ENCODE measurements at regions not wholly inside any gene's neighbourhood (a gene's known extent, or its start where the extent isn't known, plus 50 kb on each side); places are given as distances from the start of the nearest gene placed in this dataset.

GRCh38 chr12:60269611-60270269 lies 673.9 kb downstream of the SLC16A7 start:
- no peaks in the 10 kb centered on the region for H3K36me3 Mint-ChIP-seq
- H3K27me3 Mint-ChIP-seq = no peaks in the 10 kb centered on the region
- no peak overlapping the region for H3K4me3 Mint-ChIP-seq
- H3K4me1 Mint-ChIP-seq (ENCODE audit: low read depth) = no peaks in the 10 kb centered on the region
- H3K27ac Mint-ChIP-seq = no peak overlapping the region
- no peaks in the 10 kb centered on the region for H3K9me3 Mint-ChIP-seq (ENCODE audit: low read depth)

GRCh38 chr12:60271816-60272215 lies 676.0 kb downstream of the SLC16A7 start:
- Mint-ChIP-seq H3K9me3 (ENCODE audit: low read depth) (no peaks in the 10 kb centered on the region), H3K27ac (no peak overlapping the region), H3K36me3 (no peaks in the 10 kb centered on the region), H3K27me3 (no peaks in the 10 kb centered on the region), H3K4me1 (ENCODE audit: low read depth) (no peaks in the 10 kb centered on the region), H3K4me3 (no peak overlapping the region)

- no peaks in the 10 kb centered on the region for H3K9me3 Mint-ChIP-seq (ENCODE audit: low read depth)
- H3K27ac Mint-ChIP-seq = no peak overlapping the region
- no peak overlapping the region for H3K4me3 Mint-ChIP-seq
- H3K36me3 Mint-ChIP-seq = no peaks in the 10 kb centered on the region
- no peaks in the 10 kb centered on the region for H3K4me1 Mint-ChIP-seq (ENCODE audit: low read depth)
- H3K27me3 Mint-ChIP-seq = no peaks in the 10 kb centered on the region
Measured at GRCh38 chr12:60278209-60278608, 682.4 kb downstream of the SLC16A7 start.

- no peak overlapping the region for H3K27ac Mint-ChIP-seq
- H3K4me1 Mint-ChIP-seq (ENCODE audit: low read depth) = no peaks in the 10 kb centered on the region
- H3K36me3 Mint-ChIP-seq = no peaks in the 10 kb centered on the region
- no peaks in the 10 kb centered on the region for H3K9me3 Mint-ChIP-seq (ENCODE audit: low read depth)
- no peak overlapping the region for H3K4me3 Mint-ChIP-seq
- H3K27me3 Mint-ChIP-seq = no peaks in the 10 kb centered on the region
Measured at GRCh38 chr12:60279221-60279620, 683.4 kb downstream of the SLC16A7 start.

GRCh38 chr12:60281522-60281921 lies 685.7 kb downstream of the SLC16A7 start:
- H3K4me1 Mint-ChIP-seq (ENCODE audit: low read depth) = no peaks in the 10 kb centered on the region
- H3K9me3 Mint-ChIP-seq (ENCODE audit: low read depth) = no peaks in the 10 kb centered on the region
- H3K27me3 Mint-ChIP-seq = no peaks in the 10 kb centered on the region
- H3K4me3 Mint-ChIP-seq = no peak overlapping the region
- H3K36me3 Mint-ChIP-seq = no peaks in the 10 kb centered on the region
- no peak overlapping the region for H3K27ac Mint-ChIP-seq

GRCh38 chr12:60290532-60290931 lies 694.7 kb downstream of the SLC16A7 start:
- Mint-ChIP-seq H3K27ac (no peak overlapping the region), H3K4me3 (no peak overlapping the region), H3K27me3 (no peaks in the 10 kb centered on the region), H3K4me1 (ENCODE audit: low read depth) (no peaks in the 10 kb centered on the region), H3K9me3 (ENCODE audit: low read depth) (peaks cover 22% of the 10 kb centered on the region), H3K36me3 (no peaks in the 10 kb centered on the region)

GRCh38 chr12:60308366-60308991 lies 712.6 kb downstream of the SLC16A7 start:
- no peak overlapping the region for H3K27ac Mint-ChIP-seq
- no peak overlapping the region for H3K4me3 Mint-ChIP-seq
- peaks cover 3% of the 10 kb centered on the region for H3K9me3 Mint-ChIP-seq (ENCODE audit: low read depth)
- H3K4me1 Mint-ChIP-seq (ENCODE audit: low read depth) = no peaks in the 10 kb centered on the region
- H3K27me3 Mint-ChIP-seq = no peaks in the 10 kb centered on the region
- H3K36me3 Mint-ChIP-seq = no peaks in the 10 kb centered on the region

GRCh38 chr12:60311940-60312339 lies 716.1 kb downstream of the SLC16A7 start:
- Mint-ChIP-seq H3K36me3 (no peaks in the 10 kb centered on the region), H3K4me1 (ENCODE audit: low read depth) (no peaks in the 10 kb centered on the region)

GRCh38 chr12:60317361-60317760 lies 721.5 kb downstream of the SLC16A7 start:
- Mint-ChIP-seq H3K4me3 (no peak overlapping the region), H3K27ac (no peak overlapping the region), H3K36me3 (no peaks in the 10 kb centered on the region), H3K9me3 (ENCODE audit: low read depth) (peaks cover 4% of the 10 kb centered on the region), H3K27me3 (no peaks in the 10 kb centered on the region), H3K4me1 (ENCODE audit: low read depth) (no peaks in the 10 kb centered on the region)

More at GRCh38 chr12:60311940-60312339, 716.1 kb downstream of the SLC16A7 start:
- no peaks in the 10 kb centered on the region for H3K27me3 Mint-ChIP-seq
- no peak overlapping the region for H3K4me3 Mint-ChIP-seq
- peaks cover 7% of the 10 kb centered on the region for H3K9me3 Mint-ChIP-seq (ENCODE audit: low read depth)
- H3K27ac Mint-ChIP-seq = no peak overlapping the region

- Mint-ChIP-seq H3K9me3 (ENCODE audit: low read depth) (peaks cover 3% of the 10 kb centered on the region), H3K4me1 (ENCODE audit: low read depth) (no peaks in the 10 kb centered on the region), H3K27ac (no peak overlapping the region), H3K36me3 (no peaks in the 10 kb centered on the region), H3K4me3 (no peak overlapping the region), H3K27me3 (no peaks in the 10 kb centered on the region)
Measured at GRCh38 chr12:60324746-60325145, 728.9 kb downstream of the SLC16A7 start.

GRCh38 chr12:60333461-60333860 lies 737.6 kb downstream of the SLC16A7 start:
- Mint-ChIP-seq H3K36me3 (no peaks in the 10 kb centered on the region), H3K27ac (no peak overlapping the region), H3K4me3 (no peak overlapping the region), H3K4me1 (ENCODE audit: low read depth) (no peaks in the 10 kb centered on the region), H3K9me3 (ENCODE audit: low read depth) (no peaks in the 10 kb centered on the region), H3K27me3 (no peaks in the 10 kb centered on the region)

- no peak overlapping the region for H3K27ac Mint-ChIP-seq
- no peaks in the 10 kb centered on the region for H3K9me3 Mint-ChIP-seq (ENCODE audit: low read depth)
- H3K4me1 Mint-ChIP-seq (ENCODE audit: low read depth) = no peaks in the 10 kb centered on the region
- H3K27me3 Mint-ChIP-seq = no peaks in the 10 kb centered on the region
- H3K4me3 Mint-ChIP-seq = no peak overlapping the region
- no peaks in the 10 kb centered on the region for H3K36me3 Mint-ChIP-seq
Measured at GRCh38 chr12:60335745-60336144, 739.9 kb downstream of the SLC16A7 start.

- Mint-ChIP-seq H3K36me3 (no peaks in the 10 kb centered on the region), H3K27me3 (no peaks in the 10 kb centered on the region)
Measured at GRCh38 chr12:60337839-60338549, 742.2 kb downstream of the SLC16A7 start.

GRCh38 chr12:60345442-60345841 lies 749.6 kb downstream of the SLC16A7 start:
- H3K36me3 Mint-ChIP-seq = no peaks in the 10 kb centered on the region

More at GRCh38 chr12:60337839-60338549, 742.2 kb downstream of the SLC16A7 start:
- H3K4me1 Mint-ChIP-seq (ENCODE audit: low read depth) = no peaks in the 10 kb centered on the region
- no peaks in the 10 kb centered on the region for H3K9me3 Mint-ChIP-seq (ENCODE audit: low read depth)
- no peak overlapping the region for H3K4me3 Mint-ChIP-seq
- no peak overlapping the region for H3K27ac Mint-ChIP-seq

GRCh38 chr12:60349232-60349978 lies 753.6 kb downstream of the SLC16A7 start:
- H3K4me3 Mint-ChIP-seq = no peak overlapping the region
- no peaks in the 10 kb centered on the region for H3K9me3 Mint-ChIP-seq (ENCODE audit: low read depth)
- no peaks in the 10 kb centered on the region for H3K27me3 Mint-ChIP-seq
- H3K27ac Mint-ChIP-seq = no peak overlapping the region
- no peaks in the 10 kb centered on the region for H3K4me1 Mint-ChIP-seq (ENCODE audit: low read depth)
- H3K36me3 Mint-ChIP-seq = no peaks in the 10 kb centered on the region

More at GRCh38 chr12:60345442-60345841, 749.6 kb downstream of the SLC16A7 start:
- Mint-ChIP-seq H3K9me3 (ENCODE audit: low read depth) (no peaks in the 10 kb centered on the region), H3K4me3 (no peak overlapping the region), H3K4me1 (ENCODE audit: low read depth) (no peaks in the 10 kb centered on the region), H3K27me3 (no peaks in the 10 kb centered on the region), H3K27ac (no peak overlapping the region)

All from activated naive CD8-positive, alpha-beta T cell (primary cell).